ENCODE measurements at regions not wholly inside any gene's neighbourhood (a gene's known extent, or its start where the extent isn't known, plus 50 kb on each side); places are given as distances from the start of the nearest gene placed in this dataset.
"Not testable (repeated sequence)": the region's sequence is repeated elsewhere in the genome, so short reads cannot be mapped to it uniquely, and the experiment has no call there.

DNA sequence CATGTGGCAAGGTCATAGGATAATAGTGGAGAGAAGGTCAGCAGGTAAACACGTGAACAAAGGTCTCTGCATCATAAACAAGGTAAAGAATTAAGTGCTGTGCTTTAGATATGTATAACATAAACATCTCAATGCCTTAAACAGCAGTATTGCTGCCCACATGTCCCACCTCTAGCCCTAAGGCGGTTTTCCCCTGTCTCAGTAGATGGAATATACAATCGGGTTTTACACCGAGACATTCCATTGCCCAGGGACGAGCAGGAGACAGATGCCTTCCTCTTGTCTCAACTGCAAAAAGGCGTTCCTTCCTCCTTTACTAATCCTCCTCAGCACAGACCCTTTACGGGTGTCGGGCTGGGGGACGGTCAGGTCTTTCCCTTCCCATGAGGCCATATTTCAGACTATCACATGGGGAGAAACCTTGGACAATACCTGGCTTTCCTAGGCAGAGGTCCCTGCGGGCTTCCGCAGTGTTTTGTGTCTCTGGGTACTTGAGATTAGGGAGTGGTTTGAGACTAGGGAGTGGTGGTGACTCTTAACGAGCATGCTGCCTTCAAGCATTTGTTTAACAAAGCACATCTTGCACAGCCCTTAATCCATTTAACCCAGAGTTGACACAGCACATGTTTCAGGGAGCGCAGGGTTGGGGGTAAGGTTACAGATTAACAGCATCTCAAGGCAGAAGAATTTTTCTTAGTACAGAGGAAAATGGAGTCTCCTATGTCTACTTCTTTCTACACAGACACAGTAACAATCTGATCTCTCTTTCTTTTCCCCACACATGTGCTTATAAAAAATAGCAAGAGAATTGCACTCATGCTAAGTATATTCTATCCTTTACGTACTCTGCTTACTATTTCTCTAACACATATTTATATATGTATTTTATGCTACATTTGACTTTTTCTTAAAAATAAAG, 347.7 kb upstream of the TMEFF2 start:
- not testable (repeated sequence) for DNase-seq

GRCh38 chr2:192539306-192539705, 344.6 kb upstream of the TMEFF2 start:
- DNase-seq, result no peak

DNA sequence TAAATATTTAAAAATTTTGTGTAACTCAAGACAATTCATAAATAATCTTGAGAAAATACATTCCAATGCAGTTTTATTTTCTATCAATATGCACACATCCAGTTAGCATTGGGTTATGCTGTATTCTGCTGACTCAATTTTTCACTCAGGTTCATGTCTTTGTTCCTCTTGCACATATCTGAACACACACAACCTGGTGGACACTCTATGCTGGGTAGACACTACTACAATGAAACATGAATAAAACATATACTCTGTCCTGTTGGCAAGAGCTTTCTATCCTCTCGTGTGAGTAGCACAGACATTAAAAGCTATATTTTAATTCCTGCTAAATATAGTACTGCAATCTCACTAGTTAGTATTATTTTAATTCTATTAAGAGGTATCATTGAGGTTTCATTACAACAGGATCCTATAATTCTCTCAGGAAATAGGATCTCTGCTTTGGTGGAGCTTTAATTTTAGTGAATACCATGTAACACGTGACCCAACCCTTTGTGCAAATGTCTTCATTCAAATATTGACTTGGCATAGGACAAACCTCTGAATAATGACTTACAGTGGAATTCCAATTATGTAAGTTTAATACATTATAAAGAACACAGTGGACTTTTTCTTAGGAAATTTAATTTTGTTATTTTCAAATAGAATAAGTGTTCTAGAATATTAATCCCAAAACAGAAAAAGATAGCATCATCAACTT, 342.3 kb upstream of the TMEFF2 start:
- DNase-seq, result no peak

GRCh38 chr2:192535956-192536921, 341.5 kb upstream of the TMEFF2 start:
- no peak for DNase-seq

GRCh38 chr2:192534072-192534471, 339.3 kb upstream of the TMEFF2 start:
- DNase-seq, result no peak

DNA sequence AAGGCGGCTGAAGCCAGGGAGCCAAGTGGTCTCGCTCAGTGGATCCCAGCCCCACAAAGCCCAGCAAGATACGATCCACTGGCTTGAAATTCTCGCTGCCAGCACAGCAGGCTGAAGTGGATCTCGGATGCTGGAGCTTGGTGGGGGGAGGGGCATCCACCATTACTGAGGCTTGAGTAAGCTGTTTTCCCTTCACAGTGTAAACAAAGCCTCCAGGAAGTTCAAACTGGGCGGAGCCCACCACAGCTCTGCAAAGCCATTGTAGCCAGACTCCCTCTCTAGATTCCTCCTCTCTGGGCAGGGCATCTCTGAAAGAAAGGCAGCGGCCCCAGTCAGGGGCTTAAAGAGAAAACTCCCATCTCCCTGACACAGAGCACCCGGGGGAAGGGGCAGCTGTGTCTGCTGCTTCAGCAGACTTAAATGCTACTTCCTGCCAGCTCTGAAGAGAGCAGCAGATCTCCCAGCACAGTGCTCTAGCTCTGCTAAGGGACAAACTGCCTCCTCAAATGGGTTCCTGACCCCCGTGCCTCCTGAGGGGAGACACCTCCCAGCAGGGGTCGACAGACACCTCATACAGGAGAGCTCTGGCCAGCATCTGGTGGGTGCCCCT, 330.0 kb upstream of the TMEFF2 start:
- not testable (repeated sequence) for DNase-seq

GRCh38 chr2:192524214-192524613, 329.5 kb upstream of the TMEFF2 start:
- DNase-seq, result not testable (repeated sequence)

DNA sequence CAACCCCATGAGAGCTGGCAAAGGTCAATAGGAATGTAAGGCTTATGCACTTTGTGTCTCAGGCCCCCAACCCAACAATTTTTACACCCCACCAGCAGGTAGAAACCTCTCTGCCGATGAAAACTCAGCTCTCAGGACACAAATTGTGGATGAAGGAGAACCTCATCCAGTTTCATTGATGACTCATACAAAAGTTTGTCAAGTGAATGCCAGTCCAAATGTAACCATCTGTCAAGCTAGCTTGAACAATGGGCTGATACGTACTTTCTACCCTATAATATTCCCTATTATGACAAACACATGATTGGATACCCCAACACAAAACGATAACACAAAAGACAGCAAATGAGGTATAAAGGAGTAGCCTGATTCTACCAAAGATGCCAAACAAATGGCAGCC, 321.2 kb upstream of the TMEFF2 start:
- no peak for DNase-seq

DNA sequence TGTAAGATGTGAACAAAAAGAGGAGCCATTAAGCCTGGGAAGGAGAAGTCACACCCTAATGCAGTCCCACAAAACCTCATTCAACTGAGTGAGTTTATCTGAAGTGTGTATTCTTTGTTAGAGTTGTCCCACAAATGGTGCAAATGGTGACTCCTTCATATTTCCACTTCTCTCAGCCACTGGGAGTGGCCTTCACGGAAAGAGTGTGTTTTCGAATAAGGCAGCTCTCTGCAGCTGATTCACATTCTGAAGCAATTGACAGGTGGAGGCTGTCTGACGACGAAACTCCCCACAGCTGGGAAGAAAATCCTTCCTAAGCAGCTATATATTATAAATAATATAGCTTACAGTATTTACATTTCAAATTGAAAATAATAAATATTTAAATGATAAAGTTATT, 318.8 kb upstream of the TMEFF2 start:
- no peak for DNase-seq

GRCh38 chr2:192507836-192508450, 313.2 kb upstream of the TMEFF2 start:
- DNase-seq, result not testable (repeated sequence)

- DNase-seq, result no peak
Measured at GRCh38 chr2:192500550-192501200, 305.9 kb upstream of the TMEFF2 start.

DNA sequence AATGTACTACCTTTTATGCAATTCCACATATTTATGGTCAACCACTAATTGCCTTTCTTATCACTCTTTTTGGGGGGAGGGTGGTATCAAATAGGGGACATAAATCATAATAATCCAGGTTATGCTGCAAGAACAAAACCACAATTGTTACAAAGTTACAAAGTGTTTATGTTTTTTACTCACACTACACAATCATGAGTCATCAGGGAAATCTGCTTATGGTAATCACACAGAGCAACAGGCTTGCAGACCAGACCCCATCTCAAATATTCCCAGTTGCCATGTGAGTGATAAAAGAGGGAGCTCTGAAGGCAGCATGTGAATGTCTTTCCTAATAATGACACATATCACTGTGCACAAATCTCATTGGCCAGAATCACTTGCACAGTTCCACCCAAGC, 304.7 kb upstream of the TMEFF2 start:
- DNase-seq, result no peak

GRCh38 chr2:192498747-192499146, 304.0 kb upstream of the TMEFF2 start:
- no peak for DNase-seq

GRCh38 chr2:192488158-192488557, 293.4 kb upstream of the TMEFF2 start:
- DNase-seq, result not testable (repeated sequence)

- DNase-seq, result no peak
Measured at GRCh38 chr2:192487636-192488035, 292.9 kb upstream of the TMEFF2 start.

DNA sequence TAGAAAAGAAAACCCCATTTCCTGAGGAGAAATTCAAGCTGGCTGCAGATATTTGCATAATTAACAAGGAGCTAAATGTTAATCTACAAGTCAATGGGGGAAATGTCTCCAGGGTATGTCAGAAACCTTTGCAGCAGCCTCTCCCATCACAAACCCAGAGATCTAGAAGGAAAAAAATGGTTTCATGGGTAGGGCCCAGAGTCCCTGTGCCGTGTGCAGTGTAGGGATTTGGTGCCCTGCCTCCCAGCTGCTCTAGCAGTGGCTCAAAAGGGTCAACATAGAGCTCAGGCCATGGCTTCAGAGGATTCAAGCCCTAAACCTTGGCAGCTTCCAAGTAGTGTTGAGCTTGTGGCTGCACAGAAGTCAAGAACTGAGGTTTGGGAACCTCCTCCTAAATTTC, 290.2 kb upstream of the TMEFF2 start:
- no peak for DNase-seq

- DNase-seq, result no peak
Measured at GRCh38 chr2:192480984-192481383, 286.3 kb upstream of the TMEFF2 start.

GRCh38 chr2:192473331-192473730, 278.6 kb upstream of the TMEFF2 start:
- DNase-seq, result no peak

DNA sequence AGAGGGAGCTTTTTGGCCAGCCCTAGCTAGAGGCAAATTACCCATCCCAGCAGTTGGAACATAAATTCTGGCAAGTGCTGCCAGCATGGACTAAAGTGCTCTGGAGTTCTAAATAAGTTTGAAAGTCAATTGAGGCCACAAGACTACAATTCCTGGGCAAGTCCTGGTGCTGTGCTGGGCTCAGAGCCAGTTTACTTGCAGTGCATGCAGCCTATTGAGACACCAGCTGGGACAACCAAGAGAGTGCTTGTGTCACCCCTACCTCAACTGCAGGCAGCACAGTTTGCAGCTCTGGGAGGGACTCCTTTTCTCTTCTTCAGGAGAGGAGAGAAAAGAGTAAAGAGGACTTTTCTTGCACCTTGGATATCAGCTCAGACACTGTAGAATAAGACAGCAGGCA, 277.2 kb upstream of the TMEFF2 start:
- DNase-seq, result no peak

DNA sequence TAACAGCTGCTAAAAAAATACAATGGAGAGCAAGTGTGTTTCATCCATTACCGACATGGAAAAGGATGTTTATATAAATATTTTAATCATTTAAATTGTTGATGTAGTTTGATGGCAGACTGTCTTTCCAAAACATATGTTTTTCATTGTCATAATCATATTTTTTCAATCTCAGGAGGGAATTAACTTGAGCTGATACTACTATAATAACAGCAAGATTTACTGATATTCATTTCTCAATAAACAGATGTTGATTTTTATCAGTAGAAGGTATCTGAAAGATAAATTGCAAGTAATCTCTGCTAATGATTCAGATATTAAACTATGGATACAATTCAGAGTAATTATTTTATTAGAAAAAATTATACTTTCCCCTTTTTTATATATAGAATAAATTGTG, 274.9 kb upstream of the TMEFF2 start:
- DNase-seq, result no peak

- DNase-seq, result no peak
Measured at GRCh38 chr2:192467953-192468660, 273.4 kb upstream of the TMEFF2 start.

Measured in NCI-H187 (cell line).